Adrenal gland (tissue), 9 donors: ENCODE measurements at regions not wholly inside any gene's neighbourhood (a gene's known extent, or its start where the extent isn't known, plus 50 kb on each side); places are given as distances from the start of the nearest gene placed in this dataset.
A peak's percentile ranks its signal among the peaks of the same experiment; 100 is the strongest.

Experiments used
- DNase-seq, 7 donors: peaks; one replicate each; pipeline ENCODE4 v3.0.0-alpha.2; 2019 to 2020
- H3K27ac ChIP-seq, 5 donors: fragments of 200-600 bp; sonication (generic) in 4 of 5; 1 replicate in 3 of 5; 2 replicates in 2 of 5; pipeline versions ENCODE4 v1.5.1 to v1.8.0; 2016 to 2020; ENCODE audit warnings: mild to moderate bottlenecking in 1 of 5
- H3K27me3 ChIP-seq: fragments of 200-600 bp; 2 replicates; pipeline ENCODE4 v1.8.0; 2021
- H3K36me3 ChIP-seq, 2 donors: fragments of 200-600 bp; replicated peaks in 1 of 2; 1 replicate in 1 of 2; 2 replicates in 1 of 2; pipeline versions ENCODE4 v1.5.1 to v1.8.0; 2018 to 2022
- H3K4me1 ChIP-seq, 2 donors: fragments of 200-600 bp; replicated peaks in 1 of 2; 1 replicate in 1 of 2; 2 replicates in 1 of 2; pipeline versions ENCODE4 v1.5.1 to v1.8.0; 2018 to 2021
- H3K4me3 ChIP-seq, 4 donors: fragments of 200-600 bp; sonication (generic) in 3 of 4; one replicate each; pipeline ENCODE4 v1.5.1; 2016 to 2018
- H3K9me3 ChIP-seq, 3 donors: fragments of 200-600 bp; sonication (generic) in 1 of 3; replicated peaks in 1 of 3; 1 replicate in 2 of 3; 2 replicates in 1 of 3; pipeline versions ENCODE4 v1.5.1 to v1.8.0; 2016 to 2021
- POLR2A ChIP-seq, 2 donors: fragments of 450-650 bp; IDR thresholded peaks; one replicate each; pipeline ENCODE4 v1.6.1; 2017; ENCODE audit warnings: antibody characterized with exemption in 2 of 2, mild to moderate bottlenecking in 2 of 2, moderate library complexity in 1 of 2
- WGBS, 4 donors: extraction: QIAGEN DNeasy Blood & Tissue Kit in 2 of 4; methylation state at CpG; one replicate each; pipeline versions ENCODE4 v1.1.5 to v1.1.7; 2013 to 2017; 5-methylcytosine and 5-hydroxymethylcytosine counted together
- intact Hi-C, 2 donors: fragments of 100-400 bp; cut with DNase I; formaldehyde crosslinking; loops; one replicate each; pipeline versions ENCODE4 v1.14.1 to v1.15.0; 2022 to 2023
- TF ChIP-seq, protein P1 (sequence below), 6 experiments: fragments of 450-650 bp in 4 of 6; fragments of 200-600 bp in 2 of 6; sonication (generic) in 1 of 6; IDR thresholded peaks; 1 replicate in 5 of 6; 2 replicates in 1 of 6; pipeline versions ENCODE4 v1.5.1 to v1.8.0; 2016 to 2021; ENCODE audit warnings: antibody characterized with exemption in 6 of 6, mild to moderate bottlenecking in 2 of 6, moderate library complexity in 1 of 6
- donor health status: healthy with polysubstance abuse.
- donor health status: Bipolar disorder and iron deficiency.
- donor health status: DM: yes; HTN: yes; CAD: no.
- donor health status: DM: no; HTN: no; CAD: no.
- donor health status: DM: no; HTN: no; CAD: no.

DNA sequence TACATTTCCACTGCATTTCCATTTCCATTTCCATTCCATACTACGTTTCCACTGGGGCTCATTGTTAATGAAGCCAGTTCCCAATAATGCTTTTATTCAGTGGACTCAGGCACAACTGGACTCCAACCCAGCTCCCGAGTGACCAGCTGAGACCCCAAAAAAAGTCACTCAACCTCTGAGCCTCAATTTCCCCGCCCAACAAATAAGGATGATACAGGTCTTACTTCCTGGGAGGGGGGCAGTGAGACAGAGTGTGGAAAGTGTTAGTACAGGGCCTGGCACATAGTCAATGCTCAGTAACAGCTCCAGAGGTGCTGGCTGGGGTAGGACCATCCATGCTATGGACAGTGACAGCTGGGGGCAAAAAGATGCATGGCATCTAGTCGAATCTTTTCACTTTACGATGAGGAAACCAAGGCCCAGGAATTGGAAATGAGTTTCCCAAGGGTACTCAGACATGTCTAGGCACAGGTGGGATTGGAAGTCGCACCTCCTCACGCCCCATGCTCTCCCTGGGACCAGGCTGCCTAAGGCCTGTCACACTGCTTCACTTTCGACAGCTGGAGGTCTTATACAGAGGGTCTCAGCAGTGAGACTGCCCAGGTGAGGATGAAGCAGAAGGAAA is 226.5 kb downstream of the ANAPC1 start:
- 90 to 94% (median 93%) methylated on average over 8 of the region's 8 CpGs for WGBS, 4 donors
- Histone ChIP-seq H3K27me3 (no peaks in the 10 kb centered on the region), H3K4me3 (no peak overlapping the region), H3K36me3 (no peaks in the 10 kb centered on the region), H3K9me3 (no peaks in the 10 kb centered on the region), H3K27ac (no peak overlapping the region), H3K4me1 (peaks cover 7 to 9% of the 10 kb centered on the region in 2 donors)
- intact Hi-C loops, result no loop called here
- no peak for DNase-seq
- no peak for TF ChIP-seq POLR2A (IDR thresholded peaks at IDR 0.05)
- TF ChIP-seq, protein P1, sequence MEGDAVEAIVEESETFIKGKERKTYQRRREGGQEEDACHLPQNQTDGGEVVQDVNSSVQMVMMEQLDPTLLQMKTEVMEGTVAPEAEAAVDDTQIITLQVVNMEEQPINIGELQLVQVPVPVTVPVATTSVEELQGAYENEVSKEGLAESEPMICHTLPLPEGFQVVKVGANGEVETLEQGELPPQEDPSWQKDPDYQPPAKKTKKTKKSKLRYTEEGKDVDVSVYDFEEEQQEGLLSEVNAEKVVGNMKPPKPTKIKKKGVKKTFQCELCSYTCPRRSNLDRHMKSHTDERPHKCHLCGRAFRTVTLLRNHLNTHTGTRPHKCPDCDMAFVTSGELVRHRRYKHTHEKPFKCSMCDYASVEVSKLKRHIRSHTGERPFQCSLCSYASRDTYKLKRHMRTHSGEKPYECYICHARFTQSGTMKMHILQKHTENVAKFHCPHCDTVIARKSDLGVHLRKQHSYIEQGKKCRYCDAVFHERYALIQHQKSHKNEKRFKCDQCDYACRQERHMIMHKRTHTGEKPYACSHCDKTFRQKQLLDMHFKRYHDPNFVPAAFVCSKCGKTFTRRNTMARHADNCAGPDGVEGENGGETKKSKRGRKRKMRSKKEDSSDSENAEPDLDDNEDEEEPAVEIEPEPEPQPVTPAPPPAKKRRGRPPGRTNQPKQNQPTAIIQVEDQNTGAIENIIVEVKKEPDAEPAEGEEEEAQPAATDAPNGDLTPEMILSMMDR (IDR thresholded peaks at IDR 0.05), result no peak

DNA sequence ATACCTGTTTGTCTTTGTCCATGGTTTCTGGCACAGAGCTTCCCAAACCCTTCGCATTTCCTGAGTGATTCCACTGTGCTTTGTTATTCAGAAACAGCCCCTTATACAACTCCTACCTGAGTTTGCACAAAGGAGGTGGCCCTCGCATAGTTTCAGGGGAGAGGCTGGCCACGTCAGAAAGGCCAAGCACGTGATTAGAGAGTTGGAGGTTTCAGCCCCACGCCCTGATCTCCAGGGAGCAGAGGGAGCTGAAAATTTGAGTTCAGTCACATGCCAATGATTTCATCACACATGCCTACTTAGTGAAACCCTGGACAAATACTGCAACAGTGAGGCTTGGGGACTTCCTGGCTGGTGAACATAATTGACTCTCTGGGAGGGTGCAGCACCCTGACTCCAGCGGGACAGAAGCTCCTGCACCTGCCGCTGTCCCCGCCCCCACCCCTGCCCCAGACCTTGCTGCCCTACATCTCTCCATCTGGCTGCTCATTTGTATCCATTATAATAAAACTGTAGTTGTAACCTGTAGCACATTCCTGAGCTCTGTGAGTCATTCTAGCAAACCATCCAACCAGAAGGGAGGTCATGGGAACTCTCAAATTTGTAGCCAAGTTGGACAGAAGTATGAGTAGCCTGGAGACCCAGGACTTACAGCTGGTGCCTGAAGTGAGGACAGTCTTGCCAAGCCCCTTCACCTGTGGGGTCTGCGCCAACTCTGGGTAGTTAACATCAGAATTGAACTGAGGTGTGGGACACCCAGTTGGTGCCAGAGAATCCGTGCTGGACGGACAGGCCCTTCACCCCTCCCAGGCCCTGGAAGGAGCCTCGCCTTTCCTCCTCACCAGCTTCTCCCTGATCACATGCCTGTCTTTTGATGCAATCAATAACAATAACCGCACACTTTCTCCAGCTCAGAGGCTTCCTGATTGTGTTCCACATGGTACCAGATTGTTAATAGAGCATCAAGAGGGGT is 224.3 kb downstream of the ANAPC1 start:
- H3K4me1 ChIP-seq, result peaks cover 7 to 12% of the 10 kb centered on the region in 2 donors
- no peak for TF ChIP-seq POLR2A (IDR thresholded peaks at IDR 0.05)
- TF ChIP-seq, protein P1 (IDR thresholded peaks at IDR 0.05), result no peak
- peak overlapping the region in 3 of 5 donors; percentile 12 to 85 (median 42) for H3K27ac ChIP-seq
- intact Hi-C loops, result no loop called here
- DNase-seq, result peak; percentile 30 to 71 (median 64)
- H3K36me3 ChIP-seq, result no peaks in the 10 kb centered on the region
- H3K4me3 ChIP-seq, result no peak overlapping the region
- WGBS, 4 donors, result 65 to 75% (median 70%) methylated on average over 12 to 13 of the region's 13 CpGs
- no peaks in the 10 kb centered on the region for H3K9me3 ChIP-seq
- H3K27me3 ChIP-seq, result no peaks in the 10 kb centered on the region

DNA sequence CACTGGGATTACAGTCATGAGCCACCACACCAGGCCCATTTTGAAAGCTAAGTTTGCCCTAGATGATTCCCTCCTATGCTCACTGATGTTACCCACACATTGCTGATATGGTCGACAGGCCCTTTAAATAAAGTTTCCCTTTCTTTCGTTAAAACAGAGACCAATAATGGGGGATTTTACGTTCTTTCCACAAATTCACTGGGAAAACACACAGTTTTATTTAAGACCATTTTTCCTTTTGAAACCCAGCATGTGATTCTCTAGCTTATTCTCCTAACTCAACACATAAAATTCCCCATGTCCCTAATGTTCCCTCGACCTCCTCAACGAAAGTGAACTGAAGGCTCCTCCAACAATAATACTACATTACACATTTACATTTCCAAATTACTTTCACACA is 223.2 kb downstream of the ANAPC1 start:
- DNase-seq, result no peak
- no peak overlapping the region for H3K27ac ChIP-seq
- no peaks in the 10 kb centered on the region for H3K36me3 ChIP-seq
- 95 to 99% (median 97%) methylated on average over 5 of the region's 5 CpGs for WGBS, 4 donors
- H3K9me3 ChIP-seq, result no peaks in the 10 kb centered on the region
- TF ChIP-seq, protein P1 (IDR thresholded peaks at IDR 0.05), result no peak
- TF ChIP-seq POLR2A (IDR thresholded peaks at IDR 0.05), result no peak
- peaks cover 7 to 12% of the 10 kb centered on the region in 2 donors for H3K4me1 ChIP-seq
- intact Hi-C loops, result no loop called here
- H3K27me3 ChIP-seq, result no peaks in the 10 kb centered on the region
- H3K4me3 ChIP-seq, result no peak overlapping the region

DNA sequence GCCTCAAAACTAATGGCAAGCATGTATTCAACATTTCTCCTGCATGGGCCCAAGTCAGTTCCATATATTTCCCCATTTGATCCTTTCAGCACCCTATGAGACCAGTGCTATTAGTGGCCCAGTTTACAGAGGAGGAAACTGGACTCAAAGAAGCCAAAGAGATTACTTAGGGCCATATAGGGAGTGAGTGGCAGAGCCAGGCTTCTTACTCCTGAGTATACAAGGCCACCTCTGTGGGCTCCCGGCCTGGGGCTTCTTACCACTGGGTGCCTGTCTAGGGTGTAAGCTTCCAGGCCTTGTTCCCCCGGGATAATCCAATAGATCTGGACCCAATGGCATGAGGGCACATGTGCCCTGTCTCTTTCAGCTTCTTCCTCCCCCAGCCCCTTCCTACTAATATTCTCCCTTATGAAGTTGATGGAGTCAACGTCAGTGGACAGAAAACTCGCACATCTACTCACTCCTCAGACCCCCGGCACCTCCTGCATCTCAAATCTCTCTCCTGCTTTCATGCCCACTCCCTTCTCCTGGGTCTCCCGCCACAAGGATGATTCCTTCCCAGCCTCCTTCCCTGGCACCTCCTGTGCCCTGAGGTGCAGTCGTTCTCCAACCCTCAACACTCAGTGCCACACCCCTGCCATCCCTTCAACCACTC is 222.6 kb downstream of the ANAPC1 start:
- no peak overlapping the region for H3K27ac ChIP-seq
- no peaks in the 10 kb centered on the region for H3K27me3 ChIP-seq
- no peaks in the 10 kb centered on the region for H3K36me3 ChIP-seq
- 88 to 95% (median 92%) methylated on average over 7 of the region's 7 CpGs for WGBS, 4 donors
- intact Hi-C loops, result no loop called here
- H3K9me3 ChIP-seq, result no peaks in the 10 kb centered on the region
- TF ChIP-seq, protein P1 (IDR thresholded peaks at IDR 0.05), result no peak
- TF ChIP-seq POLR2A (IDR thresholded peaks at IDR 0.05), result no peak
- H3K4me1 ChIP-seq, result peaks cover 7 to 12% of the 10 kb centered on the region in 2 donors
- DNase-seq, result peak in 1 of 7 donors; percentile 23
- H3K4me3 ChIP-seq, result no peak overlapping the region
